ENCODE measurements at regions not wholly inside any gene's neighbourhood (a gene's known extent, or its start where the extent isn't known, plus 50 kb on each side); places are given as distances from the start of the nearest gene placed in this dataset.

DNA sequence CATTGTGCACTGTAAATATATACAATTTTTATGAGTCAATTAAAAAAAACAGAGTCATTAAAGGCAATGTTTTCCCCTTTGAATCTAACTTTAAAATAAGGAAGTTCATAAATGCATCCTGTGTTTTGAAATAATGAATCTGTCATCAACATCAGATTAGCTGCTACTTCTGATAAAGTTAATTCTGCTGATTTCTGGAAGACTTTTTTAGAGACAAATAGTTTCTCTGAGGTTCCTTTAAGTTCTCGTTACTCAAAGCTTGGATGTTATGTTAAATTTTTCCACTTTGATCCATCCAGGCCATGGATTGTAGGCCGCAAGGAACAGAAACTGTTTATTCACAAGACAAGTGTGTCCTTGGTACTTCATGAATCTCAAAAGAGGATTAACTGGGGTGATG is 115.5 kb downstream of the CARTPT start:
- H3K9me3 Mint-ChIP-seq (ENCODE audit: unreplicated experiment), result peaks cover 10% of the 10 kb centered on the region
- no peak overlapping the region for H3K4me3 Mint-ChIP-seq (ENCODE audit: unreplicated experiment)
- H3K27me3 Mint-ChIP-seq (ENCODE audit: unreplicated experiment), result peaks cover 8% of the 10 kb centered on the region
- no peaks in the 10 kb centered on the region for H3K36me3 Mint-ChIP-seq (ENCODE audit: unreplicated experiment)
- peaks cover 52% of the 10 kb centered on the region for H3K4me1 Mint-ChIP-seq (ENCODE audit: low read depth, unreplicated experiment)
- no peak for TF ChIP-seq CTCF (IDR thresholded peaks at IDR 0.05; ENCODE audit: partially characterized antibody, unreplicated experiment)
- no peak for DNase-seq
- H3K27ac Mint-ChIP-seq (ENCODE audit: unreplicated experiment), result no peak overlapping the region

- Mint-ChIP-seq H3K27me3 (ENCODE audit: unreplicated experiment) (peaks cover 13% of the 10 kb centered on the region), H3K36me3 (ENCODE audit: unreplicated experiment) (peaks cover 4% of the 10 kb centered on the region), H3K4me1 (ENCODE audit: low read depth, unreplicated experiment) (peaks cover 48% of the 10 kb centered on the region), H3K4me3 (ENCODE audit: unreplicated experiment) (no peak overlapping the region), H3K27ac (ENCODE audit: unreplicated experiment) (peak overlapping the region; percentile 13), H3K9me3 (ENCODE audit: unreplicated experiment) (peaks cover 20% of the 10 kb centered on the region)
- DNase-seq, result no peak
- TF ChIP-seq CTCF (IDR thresholded peaks at IDR 0.05; ENCODE audit: partially characterized antibody, unreplicated experiment), result peak; percentile 39
Observed at GRCh38 chr5:71836084-71836483, 117.0 kb downstream of the CARTPT start.

GRCh38 chr5:71836559-71837112 is 117.6 kb downstream of the CARTPT start:
- no peak overlapping the region for H3K4me3 Mint-ChIP-seq (ENCODE audit: unreplicated experiment)
- H3K4me1 Mint-ChIP-seq (ENCODE audit: low read depth, unreplicated experiment), result peaks cover 44% of the 10 kb centered on the region
- peaks cover 4% of the 10 kb centered on the region for H3K36me3 Mint-ChIP-seq (ENCODE audit: unreplicated experiment)
- peak overlapping the region; percentile 13 for H3K27ac Mint-ChIP-seq (ENCODE audit: unreplicated experiment)
- H3K27me3 Mint-ChIP-seq (ENCODE audit: unreplicated experiment), result peaks cover 13% of the 10 kb centered on the region
- DNase-seq, result no peak
- no peak for TF ChIP-seq CTCF (IDR thresholded peaks at IDR 0.05; ENCODE audit: partially characterized antibody, unreplicated experiment)
- H3K9me3 Mint-ChIP-seq (ENCODE audit: unreplicated experiment), result peaks cover 20% of the 10 kb centered on the region

DNA sequence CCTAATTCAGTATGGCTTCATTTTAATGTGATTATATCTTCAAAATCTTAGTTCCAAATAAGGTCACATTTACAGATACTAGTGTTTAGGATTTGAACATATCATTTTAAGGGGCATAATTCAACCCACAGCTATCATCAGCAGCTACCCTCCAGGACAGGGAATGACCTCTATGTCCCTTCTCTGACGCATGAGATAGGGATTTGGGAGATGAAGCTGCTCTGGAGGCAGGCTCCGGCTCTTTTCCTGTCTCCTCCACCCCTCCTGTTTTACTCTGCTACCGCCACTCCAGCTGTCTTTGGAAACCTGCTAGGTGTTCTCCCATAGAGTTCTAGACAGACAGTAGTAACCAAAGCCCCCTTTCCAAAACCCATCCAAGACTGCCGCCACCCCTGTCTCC is 119.2 kb downstream of the CARTPT start:
- H3K4me3 Mint-ChIP-seq (ENCODE audit: unreplicated experiment), result peak overlapping the region; percentile 71
- peaks cover 13% of the 10 kb centered on the region for H3K27me3 Mint-ChIP-seq (ENCODE audit: unreplicated experiment)
- peaks cover 4% of the 10 kb centered on the region for H3K36me3 Mint-ChIP-seq (ENCODE audit: unreplicated experiment)
- no peak for DNase-seq
- H3K9me3 Mint-ChIP-seq (ENCODE audit: unreplicated experiment), result peaks cover 20% of the 10 kb centered on the region
- H3K27ac Mint-ChIP-seq (ENCODE audit: unreplicated experiment), result peak overlapping the region; percentile 93
- peaks cover 44% of the 10 kb centered on the region for H3K4me1 Mint-ChIP-seq (ENCODE audit: low read depth, unreplicated experiment)
- TF ChIP-seq CTCF (IDR thresholded peaks at IDR 0.05; ENCODE audit: partially characterized antibody, unreplicated experiment), result no peak

DNA sequence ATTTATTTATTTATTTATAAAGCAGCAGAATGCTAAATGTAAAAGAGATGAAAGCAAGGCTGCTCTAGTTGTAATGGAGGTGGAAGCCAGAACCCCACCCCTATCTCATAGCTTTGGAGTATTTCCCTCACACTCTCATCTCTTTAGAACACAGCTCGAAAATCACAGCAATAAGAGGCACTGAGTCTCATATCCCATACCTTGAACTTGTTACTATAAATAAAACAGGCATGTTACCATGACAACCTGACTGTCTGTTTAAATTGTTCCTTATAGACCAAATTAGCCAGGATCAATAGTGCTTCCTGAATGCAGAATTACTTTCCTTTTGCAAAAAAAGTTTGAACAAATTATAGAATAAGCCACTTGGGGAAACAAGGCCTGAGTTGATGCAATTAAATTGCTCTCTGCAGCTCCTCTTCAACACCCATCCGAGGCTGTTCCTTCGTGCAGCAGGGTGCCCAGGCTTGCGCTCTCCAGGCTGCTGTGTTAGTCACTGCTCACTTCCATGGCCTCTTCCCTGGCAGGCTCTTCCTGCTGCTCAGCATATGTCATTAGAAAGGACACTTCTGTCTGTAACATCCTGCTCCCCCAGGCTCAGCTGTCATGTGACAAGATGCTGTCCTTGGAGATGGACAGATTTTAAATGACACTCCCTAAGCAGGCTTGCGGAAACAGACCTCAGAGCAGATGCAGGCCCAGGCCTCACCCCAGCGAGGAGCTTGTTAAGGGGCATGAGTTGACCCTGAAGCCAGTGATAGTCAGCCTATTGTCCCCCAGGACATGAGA is 120.2 kb downstream of the CARTPT start:
- H3K9me3 Mint-ChIP-seq (ENCODE audit: unreplicated experiment), result peaks cover 20% of the 10 kb centered on the region
- peaks cover 44% of the 10 kb centered on the region for H3K4me1 Mint-ChIP-seq (ENCODE audit: low read depth, unreplicated experiment)
- TF ChIP-seq CTCF (IDR thresholded peaks at IDR 0.05; ENCODE audit: partially characterized antibody, unreplicated experiment), result no peak
- peak overlapping the region; percentile 71 for H3K4me3 Mint-ChIP-seq (ENCODE audit: unreplicated experiment)
- DNase-seq, result peak; percentile 73
- peaks cover 4% of the 10 kb centered on the region for H3K36me3 Mint-ChIP-seq (ENCODE audit: unreplicated experiment)
- peaks cover 13% of the 10 kb centered on the region for H3K27me3 Mint-ChIP-seq (ENCODE audit: unreplicated experiment)
- peak overlapping the region; percentile 93 for H3K27ac Mint-ChIP-seq (ENCODE audit: unreplicated experiment)

All from glutamatergic neuron (in vitro differentiated cells).